ENCODE measurements at regions not wholly inside any gene's neighbourhood (a gene's known extent, or its start where the extent isn't known, plus 50 kb on each side); places are given as distances from the start of the nearest gene placed in this dataset.

GRCh38 chr18:50506362-50506761 lies 53.5 kb upstream of the MAPK4 start:
- TF ChIP-seq CTCF (IDR thresholded peaks at IDR 0.05; ENCODE audit: borderline replicate concordance, control extremely low read depth, extremely low read depth, insufficient read depth, missing control alignments), result no peak
- in situ Hi-C loops (cut with MboI; ENCODE audit: low sequenced_read_pairs, unreplicated experiment), result no loop called here
- DNase-seq (ENCODE audit: low spot score), result no peak

DNA sequence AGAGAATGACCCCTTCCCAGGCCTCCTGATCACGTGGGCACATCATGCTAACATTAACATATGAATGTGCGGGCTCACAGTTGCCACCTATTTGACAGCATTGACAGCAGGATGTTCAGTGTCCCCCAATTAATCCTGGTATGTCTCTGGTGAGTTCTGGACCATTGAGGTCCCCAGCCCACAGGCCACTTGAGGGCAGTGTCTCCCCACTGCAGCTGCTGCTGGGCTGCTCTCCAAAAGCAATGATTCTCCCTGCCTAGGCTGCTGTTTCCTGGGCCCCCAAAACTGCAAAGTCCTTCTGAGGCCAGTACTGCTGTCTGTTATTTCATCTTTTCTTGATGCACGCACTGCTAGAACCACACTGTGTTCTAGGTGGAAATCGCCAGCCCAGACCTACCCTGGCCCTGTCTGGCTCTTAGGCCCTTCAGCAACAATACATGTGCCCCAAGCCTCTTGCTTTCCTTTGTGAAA lies 52.7 kb upstream of the MAPK4 start:
- peak; percentile 50 for TF ChIP-seq CTCF (IDR thresholded peaks at IDR 0.05; ENCODE audit: borderline replicate concordance, control extremely low read depth, extremely low read depth, insufficient read depth, missing control alignments)
- DNase-seq (ENCODE audit: low spot score), result peak; percentile 23
- in situ Hi-C loops (cut with MboI; ENCODE audit: low sequenced_read_pairs, unreplicated experiment), result no loop called here

DNA sequence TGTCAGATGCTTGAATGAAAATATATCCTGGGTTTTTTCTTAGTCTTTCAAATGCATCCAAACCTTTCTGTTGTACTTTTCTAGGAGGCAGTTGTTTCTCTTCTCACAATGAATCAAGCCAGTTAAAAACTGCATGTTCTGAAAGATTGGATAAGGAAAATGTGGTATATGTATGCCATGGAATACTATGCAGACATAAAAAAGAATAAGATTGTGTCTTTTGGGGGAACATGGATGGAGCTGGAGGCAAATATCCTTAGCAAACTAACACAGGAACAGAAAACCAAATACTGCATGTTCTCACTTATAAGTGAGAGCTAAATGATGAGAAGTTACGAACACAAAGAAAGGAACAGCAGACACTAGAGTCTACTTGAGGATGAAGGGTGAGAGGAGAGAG lies 51.7 kb upstream of the MAPK4 start:
- TF ChIP-seq CTCF (IDR thresholded peaks at IDR 0.05; ENCODE audit: borderline replicate concordance, control extremely low read depth, extremely low read depth, insufficient read depth, missing control alignments), result no peak
- no peak for DNase-seq (ENCODE audit: low spot score)
- in situ Hi-C loops (cut with MboI; ENCODE audit: low sequenced_read_pairs, unreplicated experiment), result no loop called here

GRCh38 chr18:50509012-50509411 lies 50.9 kb upstream of the MAPK4 start:
- TF ChIP-seq CTCF (IDR thresholded peaks at IDR 0.05; ENCODE audit: borderline replicate concordance, control extremely low read depth, extremely low read depth, insufficient read depth, missing control alignments), result no peak
- in situ Hi-C loops (cut with MboI; ENCODE audit: low sequenced_read_pairs, unreplicated experiment), result no loop called here
- no peak for DNase-seq (ENCODE audit: low spot score)

Measured in GM13976 (cell line).